Sigmoid colon (tissue), 4 donors: ENCODE measurements at regions not wholly inside any gene's neighbourhood (a gene's known extent, or its start where the extent isn't known, plus 50 kb on each side); places are given as distances from the start of the nearest gene placed in this dataset.

Source experiments
- CTCF ChIP-seq, 4 experiments: fragments of 450-650 bp in 3 of 4; fragments of 200-600 bp in 1 of 4; IDR thresholded peaks; one replicate each; pipeline ENCODE4 v1.5.1; 2016 to 2019; ENCODE audit warnings: antibody characterized with exemption in 4 of 4, mild to moderate bottlenecking in 3 of 4, moderate library complexity in 2 of 4
- EP300 ChIP-seq, 4 donors: sonication (generic); formaldehyde crosslinking; IDR thresholded peaks; one replicate each; pipeline ENCODE4 v1.6.1; 2017; ENCODE audit warnings: antibody characterized with exemption in 4 of 4
- POLR2A ChIP-seq, 2 donors: fragments of 450-650 bp; IDR thresholded peaks; one replicate each; pipeline ENCODE4 v1.6.1; 2016; ENCODE audit warnings: antibody characterized with exemption in 2 of 2, mild to moderate bottlenecking in 2 of 2, moderate library complexity in 2 of 2
- POLR2AphosphoS5 ChIP-seq, 4 donors: sonication (generic); formaldehyde crosslinking; IDR thresholded peaks; one replicate each; pipeline ENCODE4 v1.6.1; 2017; ENCODE audit warnings: antibody characterized with exemption in 4 of 4

GRCh38 chr14:89537911-89538310 lies 120.9 kb upstream of the FOXN3 start:
- TF ChIP-seq POLR2A (IDR thresholded peaks at IDR 0.05): no peak
- TF ChIP-seq CTCF (IDR thresholded peaks at IDR 0.05): no peak
- TF ChIP-seq EP300 (IDR thresholded peaks at IDR 0.05): no peak
- no peak for TF ChIP-seq POLR2AphosphoS5 (IDR thresholded peaks at IDR 0.05)
